HG02610 (cell line): ENCODE measurements at regions not wholly inside any gene's neighbourhood (a gene's known extent, or its start where the extent isn't known, plus 50 kb on each side); places are given as distances from the start of the nearest gene placed in this dataset.
"Not testable (repeated sequence)": the region's sequence is repeated elsewhere in the genome, so short reads cannot be mapped to it uniquely, and the experiment has no call there.

Experiments used
- ATAC-seq: cut with Tn5 transposase; IDR thresholded peaks from one replicate; pipeline ENCODE4 v1.9.1; 2021; ENCODE audit warnings: mild to moderate bottlenecking, moderate library complexity; ENCODE audit not compliant: unreplicated experiment

DNA sequence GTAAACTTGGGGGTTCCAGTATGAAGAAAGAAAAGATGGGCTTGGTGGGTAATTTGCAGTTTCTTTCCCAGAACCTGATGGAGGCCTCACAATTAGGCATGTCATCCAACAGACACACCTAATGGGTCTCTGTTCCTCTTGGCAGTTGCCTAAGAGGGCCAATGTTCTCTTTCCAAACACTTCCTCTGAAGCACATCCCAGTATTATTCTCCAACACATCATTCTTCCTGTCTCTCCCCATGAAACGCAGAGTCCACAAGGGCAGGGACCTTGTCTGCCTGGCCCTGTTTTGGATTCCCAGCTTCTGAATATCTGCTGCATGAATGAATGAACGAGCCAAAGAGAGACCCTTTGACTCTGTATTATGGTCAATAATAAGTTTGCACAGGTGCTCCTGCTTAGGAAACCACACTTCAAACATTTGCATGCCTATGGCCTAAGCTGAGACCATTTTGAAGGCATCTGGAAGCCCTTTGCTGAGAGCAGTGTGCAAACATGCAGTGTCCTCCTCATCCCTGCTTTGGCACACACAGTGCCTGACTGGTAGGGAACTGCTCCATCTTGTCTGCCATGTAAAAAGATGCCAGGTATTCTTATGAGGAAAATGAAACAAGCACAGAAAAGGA, 100.9 kb upstream of the CHST15 start:
- ATAC-seq, result no peak

DNA sequence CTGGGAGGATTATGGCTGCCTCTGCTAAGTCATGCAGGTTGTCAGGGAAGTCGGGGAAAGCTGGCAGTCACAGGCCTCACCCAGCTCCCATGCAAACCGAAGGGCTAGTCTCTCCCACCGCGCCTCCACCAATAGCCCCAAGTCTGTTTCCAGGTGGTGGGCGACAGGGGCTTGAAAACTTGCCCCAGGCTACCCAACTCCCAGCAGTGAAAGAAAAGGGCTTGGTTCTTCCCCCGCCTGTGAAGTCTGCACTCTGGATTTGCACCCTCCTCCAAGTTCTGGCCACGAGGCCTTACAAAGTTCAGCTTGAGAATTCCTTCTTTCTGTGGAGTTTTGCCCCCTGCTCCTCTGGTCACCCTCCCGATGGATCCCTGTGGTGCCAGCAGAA, 99.9 kb upstream of the CHST15 start:
- ATAC-seq, result no peak

DNA sequence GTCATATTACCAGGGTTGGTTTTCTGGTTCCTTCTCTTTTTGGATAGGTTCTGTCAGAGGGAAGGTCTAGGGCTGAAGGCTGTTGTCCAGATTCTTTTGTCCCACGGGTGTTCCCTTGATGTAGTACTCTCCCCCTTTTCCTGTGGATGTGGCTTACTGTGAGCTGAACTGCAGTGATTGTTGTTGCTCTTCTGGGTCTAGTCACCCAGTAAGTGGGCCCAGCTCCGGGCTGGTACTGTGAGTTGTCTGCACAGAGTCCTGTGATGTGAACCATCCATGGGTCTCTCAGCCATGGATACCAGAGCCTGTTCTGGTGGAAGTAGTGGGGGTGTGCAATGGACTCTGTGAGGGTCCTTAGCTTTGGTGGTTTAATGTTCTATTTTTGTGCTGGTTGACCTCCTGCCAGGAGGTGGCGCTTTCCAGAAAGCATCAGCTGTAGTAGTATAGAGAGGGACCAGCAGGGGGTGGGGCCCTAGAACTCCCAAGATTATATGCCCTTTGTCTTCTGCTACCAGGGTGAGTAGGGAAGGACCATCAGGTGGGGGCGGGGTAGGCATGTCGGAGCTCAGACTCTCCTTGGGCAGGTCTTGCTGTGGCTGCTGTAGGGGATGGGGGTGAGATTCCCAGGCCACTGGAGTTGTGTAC, 99.4 kb upstream of the CHST15 start:
- ATAC-seq, result not testable (repeated sequence)

DNA sequence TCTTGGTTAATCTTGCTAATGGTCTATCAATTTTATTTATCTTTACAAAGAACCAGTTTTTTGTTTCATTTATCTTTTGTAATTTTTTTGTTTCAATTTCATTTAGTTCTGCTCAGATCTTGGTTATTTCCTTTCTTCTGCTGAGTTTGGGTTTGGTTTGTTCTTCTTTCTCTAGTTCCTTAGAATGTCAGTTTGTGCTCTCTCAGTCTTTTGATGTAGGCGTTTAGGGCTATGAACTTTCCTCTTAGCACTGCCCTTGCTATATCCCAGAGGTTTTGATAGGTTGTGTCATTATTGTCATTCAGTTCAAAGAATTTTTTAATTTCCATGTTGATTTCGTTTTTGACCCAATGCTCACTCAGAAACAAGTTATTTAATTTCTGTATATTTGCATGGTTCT, 97.1 kb upstream of the CHST15 start:
- ATAC-seq, result not testable (repeated sequence)

DNA sequence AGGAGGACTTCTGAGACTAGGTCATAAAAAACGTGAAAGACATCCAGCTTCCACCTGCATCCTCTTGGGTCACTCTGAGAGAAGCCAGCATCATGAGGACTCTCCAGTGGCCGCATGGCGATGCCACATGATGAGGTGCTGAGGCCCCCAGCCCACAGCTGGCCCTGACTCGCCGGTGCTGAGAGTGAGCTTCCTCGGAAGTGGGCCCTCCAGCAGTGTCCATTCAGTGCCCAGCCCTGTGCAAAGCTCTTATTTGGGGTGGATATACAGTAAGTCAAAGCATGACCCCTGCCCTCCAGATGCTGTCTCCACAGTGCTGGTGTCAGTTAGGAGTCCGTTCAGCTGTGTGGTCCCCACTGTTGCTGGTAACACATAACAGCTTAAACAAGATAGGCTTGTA, 93.6 kb upstream of the CHST15 start:
- no peak for ATAC-seq

DNA sequence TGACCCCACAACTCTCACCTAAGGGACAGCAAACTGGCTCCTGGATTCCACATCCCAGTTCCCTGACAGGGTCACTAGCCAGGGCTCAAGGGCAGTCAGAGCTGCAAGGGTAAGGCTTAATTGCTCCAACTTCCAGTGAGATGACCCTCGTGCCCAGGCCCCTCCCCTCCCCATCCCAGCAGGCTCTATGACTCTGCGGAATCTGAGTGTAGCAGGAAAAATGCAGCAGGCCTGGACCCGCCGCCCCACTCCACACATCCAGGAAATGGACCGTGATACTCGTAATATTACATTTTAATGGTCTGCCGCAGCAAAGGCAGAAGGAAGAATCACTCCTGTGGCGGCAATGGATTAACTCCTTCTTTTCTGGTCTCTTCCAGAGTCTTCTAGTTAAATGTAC, 91.7 kb upstream of the CHST15 start:
- ATAC-seq, result no peak

DNA sequence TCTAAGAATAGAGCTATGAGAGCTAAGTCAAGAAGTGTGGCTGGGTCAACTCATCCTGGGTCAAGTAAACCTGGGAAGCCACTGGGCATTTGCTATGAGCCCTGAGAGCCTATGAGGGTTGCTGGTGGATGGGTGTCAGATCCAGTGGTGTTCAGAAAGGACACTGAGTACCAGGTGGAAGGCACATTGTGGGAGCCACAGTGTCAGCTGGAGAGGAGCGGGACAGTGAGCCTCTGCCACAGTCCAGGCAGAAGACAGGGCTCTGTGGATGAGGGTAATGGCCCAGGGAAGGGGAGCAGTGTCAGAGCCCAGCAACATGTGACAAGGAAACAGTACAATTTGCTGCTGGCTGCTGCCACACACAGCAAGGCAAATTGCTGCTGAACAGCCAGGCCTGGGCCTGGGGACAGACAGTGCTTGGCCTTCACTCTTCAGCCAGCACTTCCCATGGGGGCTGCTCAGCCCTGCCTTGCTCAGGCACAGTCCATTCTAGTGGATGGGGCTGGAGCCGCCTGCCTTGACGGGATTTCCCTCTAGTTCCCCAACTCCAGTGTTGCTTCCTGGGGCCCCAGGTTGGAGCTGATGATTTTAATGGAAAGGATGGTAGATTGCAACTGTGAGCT, 90.9 kb upstream of the CHST15 start:
- ATAC-seq, result no peak

DNA sequence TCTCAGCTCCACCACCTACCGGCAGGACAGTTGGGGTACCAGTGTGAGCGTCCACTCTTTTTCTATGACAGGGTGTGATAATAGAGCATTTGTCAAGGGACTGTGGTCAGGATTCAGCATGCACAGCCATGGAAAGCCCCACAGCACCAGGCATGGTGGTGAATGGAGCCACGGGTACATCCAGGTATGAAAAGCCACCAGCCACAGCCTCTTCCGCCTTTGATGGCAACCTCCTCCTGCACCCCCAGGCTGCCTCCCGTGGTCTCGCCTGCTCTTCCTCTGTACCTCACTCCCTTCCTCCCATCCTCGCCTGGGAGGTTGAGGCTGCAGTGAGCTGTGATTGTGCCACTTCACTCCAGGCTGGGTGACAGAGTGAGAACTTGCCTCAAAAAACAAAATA, 90.2 kb upstream of the CHST15 start:
- no peak for ATAC-seq

DNA sequence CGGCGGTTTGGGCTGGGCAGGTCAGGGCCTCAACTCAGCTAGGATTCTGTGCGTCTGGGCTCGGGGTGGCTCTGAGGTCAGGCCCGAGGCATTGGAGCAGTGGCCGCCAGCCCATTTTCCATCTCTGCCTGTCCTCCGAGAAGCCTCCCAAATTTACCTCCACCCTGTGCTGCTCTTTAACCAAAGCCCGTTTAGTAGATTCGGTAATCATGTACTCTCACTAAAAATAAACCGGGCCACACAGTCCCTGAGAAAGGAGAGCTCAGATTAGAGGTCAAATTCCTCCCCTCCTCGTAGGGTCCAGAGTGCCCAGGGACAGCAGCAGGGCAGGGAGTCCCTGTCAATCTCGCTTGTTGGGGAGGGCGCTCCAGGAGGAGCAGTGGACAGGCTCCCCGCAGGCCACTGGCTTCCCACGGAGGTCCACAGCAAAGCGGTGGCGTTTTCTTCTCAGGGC, 88.7 kb upstream of the CHST15 start:
- no peak for ATAC-seq

DNA sequence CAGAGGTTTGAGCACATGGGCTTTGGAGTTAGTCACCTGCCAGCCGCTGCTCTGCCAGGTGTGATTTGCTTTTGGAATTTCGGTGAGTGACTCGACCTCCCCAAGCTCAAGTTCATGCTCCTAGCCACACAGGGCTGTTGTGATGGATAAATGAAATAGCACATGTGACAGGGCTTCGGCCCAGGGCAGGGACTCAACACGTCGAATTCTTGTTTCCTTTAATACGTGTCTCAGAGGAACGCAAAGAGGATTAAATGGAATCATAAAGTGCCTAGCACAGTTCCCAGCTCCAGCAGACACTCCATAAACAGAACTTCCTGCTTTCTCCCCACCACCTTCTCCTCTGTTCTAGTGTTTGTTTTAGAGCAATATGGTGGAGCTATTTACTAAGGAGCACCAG, 88.3 kb upstream of the CHST15 start:
- ATAC-seq, result no peak

DNA sequence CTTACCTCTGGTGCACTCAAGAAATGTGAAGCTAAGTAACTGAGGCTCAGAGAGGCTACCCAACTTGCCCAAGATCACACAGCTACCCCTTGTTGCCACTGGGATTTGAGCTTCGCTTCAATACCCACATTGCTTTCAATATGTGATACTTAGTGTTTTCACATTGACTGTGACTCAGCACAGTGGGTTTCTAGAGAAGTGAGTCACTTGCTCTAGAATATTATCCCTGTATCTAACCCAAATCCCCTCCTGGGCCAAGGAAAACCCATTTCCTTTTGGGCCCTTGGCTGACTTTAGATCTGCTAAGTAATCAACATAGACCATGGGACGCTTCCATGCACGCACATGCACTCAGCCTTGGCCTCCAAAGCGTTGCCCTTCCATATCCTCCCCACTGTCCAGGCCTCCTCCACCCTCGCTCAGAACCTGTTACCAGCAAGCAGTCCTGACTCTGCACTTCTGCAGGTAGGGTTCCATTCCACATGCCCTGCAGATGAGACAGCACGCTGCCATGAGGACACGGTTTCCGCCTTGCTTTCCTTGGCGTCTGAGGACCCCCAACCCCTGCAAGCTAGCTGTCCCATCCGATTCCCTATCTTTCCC, 87.7 kb upstream of the CHST15 start:
- peak; percentile 43 for ATAC-seq

DNA sequence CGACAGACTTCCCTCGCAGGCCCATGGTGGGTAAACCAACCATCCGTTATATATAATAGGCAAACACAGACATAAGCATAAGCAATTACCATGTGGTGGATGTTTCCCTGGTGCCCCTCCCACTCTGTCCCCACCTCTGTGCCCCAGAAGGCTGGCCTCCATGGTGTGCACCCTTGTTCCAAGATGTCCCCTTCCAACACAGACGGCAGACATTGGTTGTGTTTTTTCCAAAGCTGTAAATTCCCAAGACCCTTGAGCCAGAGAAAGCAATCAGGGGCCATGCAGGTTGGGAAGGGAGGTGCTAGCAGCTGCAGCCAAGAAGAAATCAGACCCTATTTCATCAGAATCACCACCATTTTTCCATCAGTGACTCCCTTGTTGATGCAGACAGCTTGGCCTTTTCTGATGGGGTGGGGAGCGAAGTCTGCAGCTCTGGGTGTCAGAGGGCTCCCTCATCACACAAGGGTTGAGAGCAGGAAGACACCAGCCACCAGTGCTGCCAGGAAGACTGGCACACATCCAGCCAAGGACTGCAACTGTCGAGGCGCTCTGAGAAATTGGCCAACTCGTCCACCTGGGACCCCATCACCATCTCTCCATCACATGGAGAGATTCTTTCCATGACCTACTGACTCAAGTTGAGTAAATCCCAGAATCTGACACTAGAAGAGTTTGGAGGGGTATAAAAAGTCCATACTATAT, 86.8 kb upstream of the CHST15 start:
- no peak for ATAC-seq

DNA sequence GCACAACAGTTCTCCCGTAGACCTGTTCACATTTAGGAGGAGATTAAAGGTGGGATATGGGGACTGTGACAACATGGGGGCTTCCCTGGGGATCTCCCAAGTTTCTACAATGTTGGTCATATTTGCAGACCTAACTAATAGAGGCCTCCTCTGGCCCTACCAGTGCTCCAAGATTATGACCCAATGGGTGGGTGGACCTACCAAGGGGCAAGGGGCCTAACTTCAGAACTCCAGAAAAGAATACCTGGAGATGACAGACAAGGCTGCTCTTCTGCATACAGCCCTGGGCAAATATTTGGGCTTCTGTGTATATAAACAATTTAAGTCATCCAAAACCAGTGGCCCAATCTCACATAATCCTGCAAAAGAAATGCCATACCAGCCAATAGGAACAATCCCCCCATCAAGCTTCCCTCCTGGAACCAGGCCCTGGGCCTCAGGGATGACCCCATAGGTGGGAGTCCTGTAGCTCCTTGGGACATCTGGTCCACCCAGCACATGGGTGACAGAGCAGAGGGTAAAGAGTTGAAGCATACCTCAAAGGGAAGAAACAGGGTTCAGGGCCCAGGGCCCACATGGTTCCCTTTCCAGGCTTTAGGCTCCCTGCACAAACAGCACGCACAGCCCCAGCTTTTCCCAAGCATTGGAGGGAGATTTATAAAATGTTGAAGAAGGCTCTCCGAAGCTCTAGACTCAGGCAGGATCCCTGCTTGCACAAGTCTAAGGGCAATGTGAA, 86.1 kb upstream of the CHST15 start:
- ATAC-seq, result no peak

DNA sequence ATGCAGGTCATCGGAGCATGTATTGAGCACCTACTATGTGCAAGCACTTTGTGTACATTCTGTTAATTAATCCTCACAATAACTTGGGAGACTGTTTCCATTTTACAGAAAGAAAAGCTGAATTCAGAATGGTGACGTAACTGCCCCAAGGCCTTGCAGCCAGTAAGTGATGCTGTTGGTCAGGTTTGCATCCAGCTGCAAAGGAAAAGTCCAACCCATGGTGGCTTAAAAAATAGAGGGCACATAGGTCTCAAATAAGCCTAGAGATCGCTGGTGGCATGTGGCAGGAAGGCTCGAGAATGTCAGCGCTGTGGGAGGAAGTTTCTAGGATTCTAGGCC, 83.8 kb upstream of the CHST15 start:
- ATAC-seq, result no peak

DNA sequence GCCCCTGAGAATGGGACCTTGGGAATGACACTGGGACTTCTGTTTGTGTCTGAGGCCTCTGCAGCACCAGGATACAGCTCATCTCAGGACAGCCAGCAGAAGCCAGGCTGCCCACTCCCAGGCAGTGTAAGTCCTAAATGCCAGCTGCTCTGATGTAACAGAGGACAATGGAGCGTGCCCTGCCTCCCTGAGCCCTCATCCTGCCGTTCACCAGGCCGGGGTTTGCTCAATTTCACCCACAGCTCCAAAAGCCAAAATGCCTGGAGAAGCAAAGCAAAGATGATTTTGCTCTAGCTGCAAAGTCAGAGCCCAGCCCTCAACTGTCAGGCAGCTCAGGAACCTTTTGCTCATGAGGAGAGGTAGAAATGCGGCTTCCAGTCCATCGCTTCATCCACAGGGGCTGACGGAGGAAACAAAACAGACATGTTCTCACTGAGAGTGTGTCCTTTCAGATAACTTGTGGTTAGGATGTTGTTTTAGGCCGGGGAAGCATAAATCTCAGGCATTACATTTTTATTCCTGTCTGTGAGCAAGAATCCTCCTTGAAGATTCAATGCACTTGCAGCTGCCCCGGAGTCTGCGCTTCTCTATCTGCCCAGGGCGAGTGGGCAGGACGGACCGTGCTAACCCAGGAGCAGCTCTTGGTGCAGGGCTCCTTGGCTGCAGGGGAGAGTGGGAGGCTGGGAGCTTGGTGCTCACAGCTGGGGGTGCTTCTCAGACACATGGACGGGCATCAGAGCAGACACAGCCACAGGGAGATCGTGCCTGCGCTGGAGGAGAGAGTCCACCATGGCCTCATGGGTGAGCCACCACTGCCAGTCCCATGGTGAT, 83.2 kb upstream of the CHST15 start:
- ATAC-seq, result no peak

DNA sequence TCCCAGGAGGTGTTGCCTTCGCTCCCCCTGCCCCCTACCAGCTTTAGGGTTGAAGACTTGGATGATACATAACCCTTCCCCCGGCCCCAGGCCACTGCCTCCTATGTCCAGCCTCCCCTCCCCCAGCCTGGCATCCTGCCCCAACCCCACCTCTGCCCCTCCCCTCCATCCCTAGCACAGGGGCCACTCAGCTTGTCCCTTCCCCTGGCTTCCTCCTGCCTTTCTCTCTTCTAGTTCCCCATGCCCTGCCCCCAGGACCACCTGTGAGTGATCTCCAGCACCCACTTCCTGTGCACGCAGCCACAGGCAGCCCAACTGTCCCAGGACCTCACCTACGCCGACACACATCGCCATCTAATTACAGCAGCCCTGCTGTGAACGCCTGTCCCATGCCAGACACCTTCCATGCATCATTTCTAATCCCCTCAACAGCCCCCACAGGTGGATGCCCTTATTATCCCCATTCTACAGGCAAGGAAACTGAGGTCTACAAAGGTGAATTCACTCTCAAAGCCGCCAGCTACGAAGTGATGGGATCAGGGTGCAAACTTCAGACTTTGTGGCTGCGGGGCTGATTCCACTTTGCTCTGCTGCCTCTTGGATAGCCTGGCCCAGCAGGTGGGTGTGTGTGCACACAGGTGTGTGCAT, 82.4 kb upstream of the CHST15 start:
- ATAC-seq, result no peak

DNA sequence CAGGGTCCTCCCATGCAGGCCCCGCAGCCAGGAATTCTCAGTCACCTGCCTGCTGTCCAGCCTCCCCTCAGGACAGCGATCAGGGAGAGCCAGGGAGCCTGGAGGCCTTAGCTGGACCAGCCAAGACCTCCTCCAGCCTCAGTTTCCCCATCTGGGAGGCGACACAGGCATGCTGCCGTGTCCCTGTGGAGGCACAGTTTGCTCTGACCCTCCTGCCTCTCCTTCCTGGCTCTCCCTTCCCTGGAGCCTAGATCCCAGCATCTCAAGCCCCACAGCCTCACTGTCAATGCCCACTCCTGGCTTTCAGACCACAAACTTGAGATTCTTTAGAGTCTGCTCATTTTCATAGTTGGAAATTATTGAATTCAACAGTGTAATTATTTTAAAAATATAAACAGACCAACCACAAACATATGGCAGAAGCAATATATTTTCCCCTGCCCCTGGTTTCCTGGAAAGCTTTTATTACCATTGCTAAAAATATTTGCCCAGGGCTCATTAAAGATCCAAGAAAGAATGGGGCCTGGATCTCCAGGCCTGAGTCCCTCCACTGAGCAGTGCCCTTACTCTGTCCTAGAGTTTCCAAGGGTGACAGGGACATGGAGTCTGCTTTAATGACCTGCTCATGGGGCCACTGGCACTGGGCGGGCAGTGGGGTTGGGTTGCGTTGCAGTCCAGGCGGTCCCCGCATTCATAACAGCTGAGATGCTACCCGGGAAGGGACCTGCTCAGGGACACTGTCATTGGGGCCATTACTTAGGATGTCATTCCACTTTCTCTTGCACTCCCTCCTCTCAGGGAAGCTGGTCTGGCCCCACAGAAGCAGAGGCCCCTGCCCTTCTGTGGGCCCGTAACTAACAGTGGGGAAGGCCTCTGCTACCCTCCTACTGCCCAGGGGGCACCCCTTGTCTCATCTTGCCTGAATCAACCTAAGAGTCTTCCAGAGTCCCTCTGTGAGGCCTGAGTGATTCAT, 81.6 kb upstream of the CHST15 start:
- ATAC-seq, result no peak

DNA sequence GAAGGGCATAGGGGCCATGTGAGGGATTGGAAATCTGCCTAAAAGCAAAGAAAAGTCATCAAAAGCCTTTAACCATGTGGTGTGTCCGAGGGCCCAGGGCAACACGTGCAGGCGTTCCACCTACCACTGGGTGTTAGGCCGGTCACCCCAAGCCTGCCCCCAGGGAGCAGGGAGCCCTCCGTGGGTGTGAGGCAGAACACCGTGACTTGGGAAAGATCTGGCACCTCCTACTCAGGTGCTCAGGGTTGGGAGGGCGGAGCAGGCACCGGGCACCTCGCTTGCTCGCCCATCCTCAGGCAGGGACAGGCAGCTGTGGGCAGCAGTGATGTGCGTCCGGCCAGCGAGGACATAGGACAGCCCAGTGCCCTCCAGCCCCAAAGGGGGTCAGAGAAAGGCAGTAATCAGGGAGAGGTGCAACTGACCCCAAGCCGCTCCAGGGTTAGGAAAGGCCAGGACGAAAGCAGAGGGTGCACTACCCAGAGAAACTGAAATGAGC, 80.7 kb upstream of the CHST15 start:
- no peak for ATAC-seq
